Upper lobe of left lung (tissue), 6 donors: ENCODE measurements at regions not wholly inside any gene's neighbourhood (a gene's known extent, or its start where the extent isn't known, plus 50 kb on each side); places are given as distances from the start of the nearest gene placed in this dataset.

ENCODE experiments used
- ATAC-seq, 2 donors: fragments of 200-7000 bp; cut with Tn5 transposase; one replicate each; pipeline ENCODE4 v1.9.1; 2022; ENCODE audit warnings: mild to moderate bottlenecking in 2 of 2, moderate library complexity in 2 of 2; ENCODE audit not compliant: low FRiP score in 2 of 2
- DNase-seq, 2 donors: peaks; one replicate each; pipeline ENCODE4 v3.0.0-alpha.2; 2019 to 2020
- H3K27ac ChIP-seq, 4 donors: fragments of 200-600 bp; sonication (generic); one replicate each; pipeline ENCODE4 v1.5.1; 2016 to 2019
- H3K27me3 ChIP-seq, 4 donors: fragments of 200-600 bp; sonication (generic); one replicate each; pipeline ENCODE4 v1.5.1; 2017 to 2019
- H3K36me3 ChIP-seq, 4 donors: fragments of 200-600 bp; sonication (generic); one replicate each; pipeline ENCODE4 v1.5.1; 2016 to 2019
- H3K4me1 ChIP-seq, 4 donors: fragments of 200-600 bp; sonication (generic); one replicate each; pipeline ENCODE4 v1.5.1; 2018 to 2019
- H3K4me3 ChIP-seq, 4 donors: fragments of 200-600 bp; sonication (generic); one replicate each; pipeline ENCODE4 v1.5.1; 2017 to 2019; ENCODE audit warnings: mild to moderate bottlenecking in 2 of 4, moderate library complexity in 1 of 4
- H3K9me3 ChIP-seq, 4 donors: fragments of 200-600 bp; sonication (generic); one replicate each; pipeline ENCODE4 v1.5.1; 2018 to 2019
- EP300 ChIP-seq, 4 donors: sonication (generic); formaldehyde crosslinking; IDR thresholded peaks; one replicate each; pipeline ENCODE4 v1.5.1; 2017; ENCODE audit warnings: antibody characterized with exemption in 4 of 4, control low read depth in 2 of 4
- POLR2A ChIP-seq, 4 donors: fragments of 450-650 bp; IDR thresholded peaks; one replicate each; pipeline ENCODE4 v1.5.1; 2016 to 2017; ENCODE audit warnings: antibody characterized with exemption in 4 of 4, mild to moderate bottlenecking in 2 of 4
- POLR2AphosphoS5 ChIP-seq, 2 donors: sonication (generic); formaldehyde crosslinking; IDR thresholded peaks; one replicate each; pipeline ENCODE4 v1.5.1; 2017; ENCODE audit warnings: antibody characterized with exemption in 2 of 2
- WGBS, 2 donors: methylation state at CpG; one replicate each; pipeline ENCODE4 v1.1.5; 2017 to 2018; 5-methylcytosine and 5-hydroxymethylcytosine counted together
- TF ChIP-seq, protein P1 (sequence below), 6 experiments: fragments of 450-650 bp in 4 of 6; fragments of 200-600 bp in 2 of 6; sonication (generic) in 2 of 6; IDR thresholded peaks; one replicate each; pipeline ENCODE4 v1.5.1; 2016 to 2019; ENCODE audit warnings: antibody characterized with exemption in 6 of 6
- donor health status: DM: no; HTN: no; CAD: no; lungs with moderate emphysema.
- donor health status: DM: no; HTN: yes; CAD: no; lungs with severe emphysema.

DNA sequence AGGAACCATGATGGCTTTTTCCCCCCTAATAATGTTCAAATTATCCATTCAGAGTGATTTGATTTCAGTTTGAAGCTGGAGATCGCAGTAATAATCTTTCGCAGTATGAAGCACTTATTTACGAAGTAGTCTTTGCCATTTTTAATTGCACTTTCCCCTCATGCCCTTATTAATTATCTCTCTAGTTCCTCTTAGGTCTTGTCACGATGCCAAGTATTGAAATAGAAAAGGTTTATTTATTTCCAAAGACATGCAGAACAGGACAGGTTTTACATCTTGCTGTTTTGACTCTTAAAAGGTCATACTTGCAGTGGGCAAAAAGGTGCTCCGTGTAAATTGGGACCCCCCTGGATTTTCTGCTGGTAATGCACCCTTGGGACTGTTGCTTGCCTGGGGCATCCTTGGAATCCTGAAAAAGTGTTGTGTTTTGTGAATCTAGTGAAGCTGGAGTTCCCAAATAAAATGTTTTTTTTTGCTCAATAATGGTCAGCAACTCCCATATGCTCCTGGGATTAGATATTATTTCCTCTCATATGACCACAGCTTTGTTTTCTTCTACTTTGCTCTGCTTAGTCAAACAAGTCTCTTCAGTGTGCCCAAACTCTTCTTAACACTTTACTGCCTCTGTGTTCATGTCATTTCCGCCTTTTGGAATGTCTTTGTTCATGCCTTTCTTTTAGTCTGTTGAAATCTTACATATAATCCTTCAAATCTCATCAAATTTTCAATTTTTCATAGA is 278.3 kb downstream of the TMEM38B start:
- no peak overlapping the region for H3K4me3 ChIP-seq

DNA sequence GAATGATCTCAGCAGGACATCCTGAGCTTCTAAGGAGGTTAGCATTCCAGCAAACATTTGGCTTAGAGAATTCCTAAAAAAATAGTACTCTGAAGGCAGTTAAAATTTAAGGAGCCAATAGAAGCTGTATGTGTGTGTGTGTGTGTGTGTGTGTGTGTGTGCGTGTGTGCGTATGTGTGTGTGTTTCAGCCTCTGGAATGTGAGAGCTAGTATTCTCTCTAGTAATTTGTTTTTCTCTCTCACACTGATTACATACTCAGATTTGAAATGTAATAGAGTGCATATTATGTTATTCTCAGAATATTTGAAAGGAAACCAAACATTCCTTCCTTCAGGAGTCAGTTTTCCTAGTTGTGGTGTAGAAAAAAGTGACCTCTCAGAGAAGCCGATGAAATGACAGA is 279.6 kb downstream of the TMEM38B start:
- no peaks in the 10 kb centered on the region for H3K4me1 ChIP-seq
- TF ChIP-seq EP300 (IDR thresholded peaks at IDR 0.05) (no peak), POLR2AphosphoS5 (IDR thresholded peaks at IDR 0.05) (no peak), POLR2A (IDR thresholded peaks at IDR 0.05) (no peak)
- TF ChIP-seq, protein P1, sequence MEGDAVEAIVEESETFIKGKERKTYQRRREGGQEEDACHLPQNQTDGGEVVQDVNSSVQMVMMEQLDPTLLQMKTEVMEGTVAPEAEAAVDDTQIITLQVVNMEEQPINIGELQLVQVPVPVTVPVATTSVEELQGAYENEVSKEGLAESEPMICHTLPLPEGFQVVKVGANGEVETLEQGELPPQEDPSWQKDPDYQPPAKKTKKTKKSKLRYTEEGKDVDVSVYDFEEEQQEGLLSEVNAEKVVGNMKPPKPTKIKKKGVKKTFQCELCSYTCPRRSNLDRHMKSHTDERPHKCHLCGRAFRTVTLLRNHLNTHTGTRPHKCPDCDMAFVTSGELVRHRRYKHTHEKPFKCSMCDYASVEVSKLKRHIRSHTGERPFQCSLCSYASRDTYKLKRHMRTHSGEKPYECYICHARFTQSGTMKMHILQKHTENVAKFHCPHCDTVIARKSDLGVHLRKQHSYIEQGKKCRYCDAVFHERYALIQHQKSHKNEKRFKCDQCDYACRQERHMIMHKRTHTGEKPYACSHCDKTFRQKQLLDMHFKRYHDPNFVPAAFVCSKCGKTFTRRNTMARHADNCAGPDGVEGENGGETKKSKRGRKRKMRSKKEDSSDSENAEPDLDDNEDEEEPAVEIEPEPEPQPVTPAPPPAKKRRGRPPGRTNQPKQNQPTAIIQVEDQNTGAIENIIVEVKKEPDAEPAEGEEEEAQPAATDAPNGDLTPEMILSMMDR (IDR thresholded peaks at IDR 0.05): no peak
- DNase-seq: no peak
- WGBS, 2 donors: 56 to 57% methylated on average over 3 of the region's 3 CpGs
- no peaks in the 10 kb centered on the region for H3K36me3 ChIP-seq
- H3K9me3 ChIP-seq: no peaks in the 10 kb centered on the region
- no peaks in the 10 kb centered on the region for H3K27me3 ChIP-seq
- no peak overlapping the region for H3K27ac ChIP-seq
- no peak overlapping the region for H3K4me3 ChIP-seq
- ATAC-seq: peak in 1 of 2 donors; percentile 81

More for the DNA sequence above, 278.3 kb downstream of the TMEM38B start:
- no peaks in the 10 kb centered on the region for H3K36me3 ChIP-seq
- TF ChIP-seq, protein P1 (IDR thresholded peaks at IDR 0.05): no peak
- no peak for TF ChIP-seq POLR2A (IDR thresholded peaks at IDR 0.05)
- no peak for TF ChIP-seq POLR2AphosphoS5 (IDR thresholded peaks at IDR 0.05)
- no peak for TF ChIP-seq EP300 (IDR thresholded peaks at IDR 0.05)
- no peak overlapping the region for H3K27ac ChIP-seq
- H3K4me1 ChIP-seq: no peaks in the 10 kb centered on the region
- no peak for ATAC-seq
- no peaks in the 10 kb centered on the region for H3K27me3 ChIP-seq
- H3K9me3 ChIP-seq: no peaks in the 10 kb centered on the region
- 64 to 72% methylated on average over 6 of the region's 6 CpGs for WGBS, 2 donors
- no peak for DNase-seq

DNA sequence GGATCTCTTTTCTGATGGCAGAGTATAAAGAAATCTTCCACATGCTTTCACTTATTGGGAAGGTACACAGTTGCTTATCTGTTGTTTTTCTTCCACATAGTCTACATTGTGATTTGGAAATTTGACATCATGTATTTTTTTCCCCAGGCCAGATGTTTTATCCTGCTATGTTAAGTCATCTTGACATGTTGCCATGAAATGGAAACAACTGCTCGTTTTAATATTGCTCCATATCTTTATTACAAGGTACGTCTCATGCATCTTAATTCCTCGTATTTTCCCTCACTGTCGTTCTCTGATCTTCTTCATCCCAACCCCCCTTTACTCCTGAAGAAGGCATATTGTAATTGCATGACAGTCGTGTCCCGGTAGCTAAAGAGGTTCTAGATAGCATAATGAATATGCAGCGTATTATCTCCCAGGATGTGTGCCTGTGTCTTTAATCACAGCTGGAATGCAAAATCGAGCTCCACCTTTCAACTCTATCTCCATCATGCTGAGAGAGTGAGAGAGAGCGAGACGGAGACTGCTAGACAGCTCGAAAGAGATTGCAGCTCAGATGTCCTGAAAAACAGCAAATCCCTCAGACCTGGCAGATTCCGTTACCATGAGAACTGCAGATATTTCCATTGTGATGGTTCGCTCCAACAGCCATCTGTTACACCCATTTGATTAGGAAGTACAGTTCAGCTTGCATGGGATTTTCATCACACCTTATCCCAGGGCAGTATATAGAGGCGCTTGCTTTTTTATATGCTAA is 281.7 kb downstream of the TMEM38B start:
- WGBS, 2 donors: 66 to 69% methylated on average over 14 of the region's 14 CpGs
- ATAC-seq (peak in 1 of 2 donors; percentile 42), DNase-seq (no peak)
- TF ChIP-seq, protein P1 (IDR thresholded peaks at IDR 0.05): no peak
- no peak for TF ChIP-seq POLR2A (IDR thresholded peaks at IDR 0.05)
- no peak for TF ChIP-seq EP300 (IDR thresholded peaks at IDR 0.05)
- no peak for TF ChIP-seq POLR2AphosphoS5 (IDR thresholded peaks at IDR 0.05)
- H3K9me3 ChIP-seq: no peaks in the 10 kb centered on the region
- no peak overlapping the region for H3K27ac ChIP-seq
- H3K36me3 ChIP-seq: no peaks in the 10 kb centered on the region
- H3K27me3 ChIP-seq: no peaks in the 10 kb centered on the region
- H3K4me3 ChIP-seq: no peak overlapping the region
- H3K4me1 ChIP-seq: no peaks in the 10 kb centered on the region

DNA sequence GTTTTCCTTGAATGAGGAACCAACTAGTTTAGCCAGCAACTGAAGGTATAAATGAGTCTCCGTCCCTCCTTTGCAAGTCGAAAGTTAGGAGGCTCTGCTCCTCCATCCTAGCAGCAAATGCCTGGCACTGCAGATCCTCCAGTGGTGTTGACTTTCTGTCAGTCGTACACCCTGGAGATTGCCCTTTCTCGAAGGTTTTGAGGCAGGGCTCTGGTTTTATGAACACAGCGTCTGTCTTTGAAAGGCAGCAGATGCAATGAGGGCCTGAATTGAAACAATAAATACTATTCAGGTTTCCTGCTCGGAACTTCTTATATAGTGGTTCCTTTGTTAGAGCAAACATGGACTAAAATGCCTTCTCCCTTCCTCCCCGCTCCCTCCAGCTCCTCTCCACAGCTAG is 284.0 kb downstream of the TMEM38B start:
- no peaks in the 10 kb centered on the region for H3K27me3 ChIP-seq
- TF ChIP-seq POLR2A (IDR thresholded peaks at IDR 0.05) (no peak), POLR2AphosphoS5 (IDR thresholded peaks at IDR 0.05) (no peak), EP300 (IDR thresholded peaks at IDR 0.05) (no peak)
- TF ChIP-seq, protein P1 (IDR thresholded peaks at IDR 0.05): no peak

More for the DNA sequence above, 284.0 kb downstream of the TMEM38B start:
- no peaks in the 10 kb centered on the region for H3K4me1 ChIP-seq
- H3K4me3 ChIP-seq: no peak overlapping the region
- H3K27ac ChIP-seq: no peak overlapping the region
- no peak for DNase-seq
- H3K9me3 ChIP-seq: no peaks in the 10 kb centered on the region
- no peak for ATAC-seq
- 59 to 63% methylated on average over 6 to 7 of the region's 7 CpGs for WGBS, 2 donors
- H3K36me3 ChIP-seq: no peaks in the 10 kb centered on the region
